SK-N-SH treated with all-trans-retinoic acid at 6 μM for 48 hours (cell line): ENCODE measurements at regions not wholly inside any gene's neighbourhood (a gene's known extent, or its start where the extent isn't known, plus 50 kb on each side); places are given as distances from the start of the nearest gene placed in this dataset.

Source experiments
- CREB5 ChIP-seq: fragments of 250-450 bp; sonication (Bioruptor Pico); IDR thresholded peaks from 2 replicates; pipeline ENCODE4 v1.5.1; 2020; ENCODE audit warnings: low read depth, mild to moderate bottlenecking, moderate library complexity
- PATZ1 ChIP-seq: fragments of 250-450 bp; sonication (Bioruptor Pico); IDR thresholded peaks from 2 replicates; pipeline ENCODE4 v1.8.0; 2020; ENCODE audit warnings: mild to moderate bottlenecking, moderate library complexity, borderline replicate concordance
- TOX ChIP-seq: fragments of 250-450 bp; sonication (Bioruptor Pico); IDR thresholded peaks from 2 replicates; pipeline ENCODE4 v1.8.0; 2021; ENCODE audit warnings: mild to moderate bottlenecking, moderate library complexity, borderline replicate concordance
- ZFP30 ChIP-seq: fragments of 450-650 bp; formaldehyde crosslinking; IDR thresholded peaks from 2 replicates; pipeline ENCODE4 v1.5.0; 2022; ENCODE audit warnings: mild to moderate bottlenecking, moderate library complexity

- TF ChIP-seq ZFP30 (no peak), TOX (no peak), CREB5 (CRISPR knock-in tag) (no peak), PATZ1 (CRISPR knock-in tag) (no peak)
Measured at GRCh38 chr1:105467549-105467948, 1588.9 kb upstream of the PRMT6 start.
